Lung (tissue), 11 donors: ENCODE measurements at regions not wholly inside any gene's neighbourhood (a gene's known extent, or its start where the extent isn't known, plus 50 kb on each side); places are given as distances from the start of the nearest gene placed in this dataset.

Experiments
- ATAC-seq: fragments of 200-7000 bp; cut with Tn5 transposase; one replicate; pipeline ENCODE4 v1.9.1; 2020; ENCODE audit warnings: moderate number of reproducible peaks; ENCODE audit not compliant: insufficient read depth, low FRiP score
- DNase-seq, 3 donors: peaks; one replicate each; pipeline ENCODE4 v3.0.0-alpha.2; 2013 to 2017
- H3K27ac ChIP-seq, 2 donors: one replicate each; pipeline ENCODE4 v1.5.1; 2013; ENCODE audit warnings: mild to moderate bottlenecking in 2 of 2, moderate library complexity in 2 of 2, control low read depth in 1 of 2, inconsistent platforms in 1 of 2, low read depth in 1 of 2, low read length in 1 of 2
- H3K27me3 ChIP-seq, 3 donors: one replicate each; pipeline ENCODE4 v1.5.1; 2013; ENCODE audit warnings: low read length in 2 of 3; ENCODE audit not compliant: control insufficient read depth in 3 of 3, insufficient read depth in 3 of 3
- H3K36me3 ChIP-seq, 4 donors: one replicate each; pipeline ENCODE4 v1.5.1; 2013; ENCODE audit warnings: low read length in 4 of 4, mild to moderate bottlenecking in 1 of 4, moderate library complexity in 1 of 4; ENCODE audit not compliant: control insufficient read depth in 4 of 4, insufficient read depth in 4 of 4
- H3K4me1 ChIP-seq, 5 donors: one replicate each; pipeline ENCODE4 v1.5.1; 2013; ENCODE audit warnings: low read length in 5 of 5, mild to moderate bottlenecking in 2 of 5, moderate library complexity in 1 of 5; ENCODE audit not compliant: control insufficient read depth in 5 of 5, insufficient read depth in 5 of 5
- H3K4me3 ChIP-seq: one replicate; pipeline ENCODE4 v1.5.1; 2013; ENCODE audit warnings: mild to moderate bottlenecking, control low read depth, moderate library complexity
- H3K9ac ChIP-seq, 2 donors: one replicate each; pipeline ENCODE4 v1.5.1; 2013; ENCODE audit warnings: low read length in 2 of 2, control low read depth in 1 of 2; ENCODE audit not compliant: insufficient read depth in 1 of 2
- H3K9me3 ChIP-seq, 4 donors: one replicate each; pipeline ENCODE4 v1.5.1; 2013; ENCODE audit warnings: low read length in 3 of 4, mild to moderate bottlenecking in 1 of 4, moderate library complexity in 1 of 4; ENCODE audit not compliant: control insufficient read depth in 4 of 4, insufficient read depth in 3 of 4
- CTCF ChIP-seq: IDR thresholded peaks from 2 replicates; pipeline ENCODE4 v1.5.1; 2012; ENCODE audit warnings: mild to moderate bottlenecking; ENCODE audit errors: control extremely low read depth, extremely low read depth
- WGBS, 2 donors: extraction: QIAGEN DNeasy Blood & Tissue Kit; methylation state at CpG; one replicate each; pipeline ENCODE4 v1.1.7; 2013; 5-methylcytosine and 5-hydroxymethylcytosine counted together
- donor health status: control.
- donor health status: control.
- donor health status: Bipolar disorder and iron deficiency.
- donor health status: healthy.
- donor health status: DM: yes; HTN: yes; CAD: no.

- Histone ChIP-seq H3K9me3 (no peaks in the 10 kb centered on the region), H3K4me1 (peaks cover 0 to 8% (median 2%) of the 10 kb centered on the region in 5 donors), H3K9ac (no peak overlapping the region), H3K27me3 (no peaks in the 10 kb centered on the region), H3K27ac (no peak overlapping the region), H3K4me3 (no peak overlapping the region), H3K36me3 (no peaks in the 10 kb centered on the region)
- no peak for DNase-seq
- no peak for ATAC-seq
- WGBS, 2 donors: 78 to 88% methylated on average over 3 of the region's 3 CpGs
- no peak for TF ChIP-seq CTCF
Measured at GRCh38 chr1:59186656-59187055, 110.2 kb upstream of the FGGY start.

- H3K27ac ChIP-seq: no peak overlapping the region
Measured at GRCh38 chr1:59188413-59189213, 108.3 kb upstream of the FGGY start.

GRCh38 chr1:59193443-59194093 lies 103.3 kb upstream of the FGGY start:
- WGBS, 2 donors: 65 to 73% methylated on average over 4 of the region's 4 CpGs
- no peak overlapping the region for H3K9ac ChIP-seq
- no peaks in the 10 kb centered on the region for H3K36me3 ChIP-seq
- DNase-seq (no peak), ATAC-seq (no peak)
- H3K27ac ChIP-seq: no peak overlapping the region
- no peaks in the 10 kb centered on the region for H3K27me3 ChIP-seq
- H3K9me3 ChIP-seq: no peaks in the 10 kb centered on the region
- peaks cover 0 to 5% (median 2%) of the 10 kb centered on the region in 5 donors for H3K4me1 ChIP-seq
- H3K4me3 ChIP-seq: no peak overlapping the region
- no peak for TF ChIP-seq CTCF

More at GRCh38 chr1:59188413-59189213, 108.3 kb upstream of the FGGY start:
- H3K27me3 ChIP-seq: no peaks in the 10 kb centered on the region
- peaks cover 0 to 8% (median 2%) of the 10 kb centered on the region in 5 donors for H3K4me1 ChIP-seq
- H3K36me3 ChIP-seq: no peaks in the 10 kb centered on the region
- H3K9ac ChIP-seq: no peak overlapping the region
- ATAC-seq: no peak
- DNase-seq: peak in 1 of 3 donors; percentile 68
- H3K9me3 ChIP-seq: no peaks in the 10 kb centered on the region
- 50 to 57% methylated on average over 2 of the region's 2 CpGs for WGBS, 2 donors
- no peak overlapping the region for H3K4me3 ChIP-seq
- no peak for TF ChIP-seq CTCF
